ENCODE measurements at regions not wholly inside any gene's neighbourhood (a gene's known extent, or its start where the extent isn't known, plus 50 kb on each side); places are given as distances from the start of the nearest gene placed in this dataset.

- TF ChIP-seq POLR2AphosphoS5 (IDR thresholded peaks at IDR 0.05; ENCODE audit: low read depth, low read length) (no peak), POLR2A (IDR thresholded peaks at IDR 0.05; ENCODE audit: low read depth, low read length) (no peak), TAF1 (IDR thresholded peaks at IDR 0.05; ENCODE audit: low read depth, low read length) (no peak), SPI1 (IDR thresholded peaks at IDR 0.05; ENCODE audit: low read depth, low read length) (no peak), PAX5 (IDR thresholded peaks at IDR 0.05; ENCODE audit: insufficient read depth, low read length, severe bottlenecking) (no peak)
Measured at GRCh38 chr2:199554026-199554425, 96.3 kb upstream of the SATB2 start.
